ENCODE measurements at regions not wholly inside any gene's neighbourhood (a gene's known extent, or its start where the extent isn't known, plus 50 kb on each side); places are given as distances from the start of the nearest gene placed in this dataset.
A peak's percentile ranks its signal among the peaks of the same experiment; 100 is the strongest.

- no peaks in the 10 kb centered on the region for H3K36me3 Mint-ChIP-seq (ENCODE audit: low read depth)
- H3K27ac Mint-ChIP-seq, result no peak overlapping the region
- ATAC-seq (replicated peaks), result no peak
- H3K9me3 Mint-ChIP-seq, result peaks cover 4% of the 10 kb centered on the region
- no peak overlapping the region for H3K4me3 Mint-ChIP-seq
- no peaks in the 10 kb centered on the region for H3K4me1 Mint-ChIP-seq
- peaks cover 18% of the 10 kb centered on the region for H3K27me3 Mint-ChIP-seq
Observed at GRCh38 chrX:51954592-51954991, 61.2 kb downstream of the MAGED1 start.

- H3K4me1 Mint-ChIP-seq, result no peaks in the 10 kb centered on the region
- H3K9me3 Mint-ChIP-seq, result peaks cover 4% of the 10 kb centered on the region
- no peak overlapping the region for H3K4me3 Mint-ChIP-seq
- peak; percentile 72 for ATAC-seq (replicated peaks)
- H3K27ac Mint-ChIP-seq, result no peak overlapping the region
- no peaks in the 10 kb centered on the region for H3K36me3 Mint-ChIP-seq (ENCODE audit: low read depth)
- H3K27me3 Mint-ChIP-seq, result peaks cover 18% of the 10 kb centered on the region
Observed at GRCh38 chrX:51955200-51955599, 61.8 kb downstream of the MAGED1 start.

- Mint-ChIP-seq H3K4me1 (no peaks in the 10 kb centered on the region), H3K4me3 (no peak overlapping the region), H3K27me3 (peaks cover 10% of the 10 kb centered on the region), H3K36me3 (ENCODE audit: low read depth) (no peaks in the 10 kb centered on the region), H3K9me3 (peaks cover 2% of the 10 kb centered on the region), H3K27ac (no peak overlapping the region)
- ATAC-seq (replicated peaks), result no peak
Observed at GRCh38 chrX:51956441-51956840, 63.0 kb downstream of the MAGED1 start.

DNA sequence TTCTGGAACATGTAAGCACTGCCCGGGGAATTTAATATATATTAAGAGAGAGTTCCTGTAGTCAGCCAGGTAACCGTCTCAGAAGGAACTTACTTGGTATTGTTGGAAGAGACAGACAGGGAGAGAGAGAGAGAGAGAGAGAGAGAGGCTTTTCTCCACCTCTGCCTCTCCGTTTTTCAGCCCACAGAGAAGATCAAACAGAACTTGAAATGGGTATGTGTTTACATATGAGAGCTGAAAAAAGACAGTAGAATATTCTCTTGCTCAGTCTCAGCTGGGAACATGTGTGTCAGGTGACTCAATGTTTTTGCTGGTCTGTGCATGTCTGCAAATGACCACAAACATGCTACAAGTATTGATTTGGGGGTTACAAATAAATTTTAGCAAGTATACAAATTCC is 81.9 kb downstream of the MAGED1 start:
- Mint-ChIP-seq H3K4me1 (no peaks in the 10 kb centered on the region), H3K9me3 (no peaks in the 10 kb centered on the region), H3K4me3 (no peak overlapping the region), H3K27me3 (no peaks in the 10 kb centered on the region), H3K27ac (no peak overlapping the region), H3K36me3 (ENCODE audit: low read depth) (no peaks in the 10 kb centered on the region)
- no peak for ATAC-seq (replicated peaks)

- no peaks in the 10 kb centered on the region for H3K4me1 Mint-ChIP-seq
- ATAC-seq (replicated peaks), result no peak
- no peaks in the 10 kb centered on the region for H3K27me3 Mint-ChIP-seq
- no peak overlapping the region for H3K27ac Mint-ChIP-seq
- H3K9me3 Mint-ChIP-seq, result no peaks in the 10 kb centered on the region
- no peak overlapping the region for H3K4me3 Mint-ChIP-seq
- no peaks in the 10 kb centered on the region for H3K36me3 Mint-ChIP-seq (ENCODE audit: low read depth)
Observed at GRCh38 chrX:51975811-51976210, 82.4 kb downstream of the MAGED1 start.

GRCh38 chrX:51976503-51976902 is 83.1 kb downstream of the MAGED1 start:
- H3K4me3 Mint-ChIP-seq, result no peak overlapping the region
- no peak for ATAC-seq (replicated peaks)
- H3K27me3 Mint-ChIP-seq, result no peaks in the 10 kb centered on the region
- no peaks in the 10 kb centered on the region for H3K36me3 Mint-ChIP-seq (ENCODE audit: low read depth)
- no peaks in the 10 kb centered on the region for H3K4me1 Mint-ChIP-seq
- H3K9me3 Mint-ChIP-seq, result no peaks in the 10 kb centered on the region
- H3K27ac Mint-ChIP-seq, result no peak overlapping the region
